DND-41 (cell line): ENCODE measurements at regions not wholly inside any gene's neighbourhood (a gene's known extent, or its start where the extent isn't known, plus 50 kb on each side); places are given as distances from the start of the nearest gene placed in this dataset.
A peak's percentile ranks its signal among the peaks of the same experiment; 100 is the strongest.

ENCODE experiments used
- ATAC-seq: fragments of 200-7000 bp; cut with Tn5 transposase; 3 replicates; pipeline ENCODE4 v1.9.1; 2021; ENCODE audit warnings: low read depth; ENCODE audit not compliant: insufficient read depth
- DNase-seq: peaks from one replicate; pipeline ENCODE4 v3.0.0-alpha.2; 2020
- H2AFZ ChIP-seq: 2 replicates; pipeline ENCODE4 v1.6.0; 2012; ENCODE audit warnings: low read depth, low read length
- H3K27ac ChIP-seq: 2 replicates; pipeline ENCODE4 v1.5.1; 2012; ENCODE audit warnings: low read length, inconsistent platforms
- H3K27me3 ChIP-seq: fragments of 200-600 bp; sonication (generic); 2 replicates; pipeline ENCODE4 v1.6.0; 2012; ENCODE audit warnings: low read length, mild to moderate bottlenecking, inconsistent platforms; ENCODE audit not compliant: insufficient read depth, poor library complexity
- H3K36me3 ChIP-seq: 2 replicates; pipeline ENCODE4 v1.5.1; 2012; ENCODE audit warnings: low read length, inconsistent platforms; ENCODE audit not compliant: insufficient read depth
- H3K4me1 ChIP-seq: 2 replicates; pipeline ENCODE4 v1.5.1; 2012; ENCODE audit warnings: mild to moderate bottlenecking, low read length; ENCODE audit not compliant: insufficient read depth
- H3K4me2 ChIP-seq: 2 replicates; pipeline ENCODE4 v1.6.0; 2012; ENCODE audit warnings: mild to moderate bottlenecking, moderate library complexity, low read length, inconsistent platforms; ENCODE audit not compliant: insufficient read depth
- H3K4me3 ChIP-seq, 2 experiments: fragments of 200-600 bp in 1 of 2; shearing (Covaris generic) in 1 of 2; 2 replicates each; pipeline ENCODE4 v1.5.1; 2012 to 2016; ENCODE audit warnings: inconsistent platforms in 2 of 2, low read length in 2 of 2, mild to moderate bottlenecking in 2 of 2, low read depth in 1 of 2, moderate library complexity in 1 of 2
- H3K79me2 ChIP-seq: 2 replicates; pipeline ENCODE4 v1.6.0; 2012; ENCODE audit warnings: low read length, inconsistent platforms; ENCODE audit not compliant: insufficient read depth
- H3K9ac ChIP-seq: 2 replicates; pipeline ENCODE4 v1.6.0; 2012; ENCODE audit warnings: low read depth, mild to moderate bottlenecking, inconsistent platforms, low read length, moderate library complexity
- H3K9me3 ChIP-seq: 2 replicates; pipeline ENCODE4 v1.5.1; 2012; ENCODE audit warnings: low read length, moderate library complexity, mild to moderate bottlenecking, inconsistent platforms; ENCODE audit not compliant: insufficient read depth, severe bottlenecking
- H4K20me1 ChIP-seq: 2 replicates; pipeline ENCODE4 v1.6.0; 2012; ENCODE audit warnings: low read length; ENCODE audit not compliant: insufficient read depth
- EZH2 ChIP-seq: IDR thresholded peaks from 3 replicates; pipeline ENCODE4 v1.6.1; 2012; ENCODE audit warnings: borderline replicate concordance, low read depth, mild to moderate bottlenecking, moderate library complexity, low read length, inconsistent platforms; ENCODE audit not compliant: severe bottlenecking
- TF ChIP-seq, protein P1 (sequence below): IDR thresholded peaks from 2 replicates; pipeline ENCODE4 v1.5.1; 2012; ENCODE audit warnings: borderline replicate concordance, low read length, moderate library complexity, mild to moderate bottlenecking; ENCODE audit not compliant: poor library complexity, severe bottlenecking; ENCODE audit errors: extremely low read depth

DNA sequence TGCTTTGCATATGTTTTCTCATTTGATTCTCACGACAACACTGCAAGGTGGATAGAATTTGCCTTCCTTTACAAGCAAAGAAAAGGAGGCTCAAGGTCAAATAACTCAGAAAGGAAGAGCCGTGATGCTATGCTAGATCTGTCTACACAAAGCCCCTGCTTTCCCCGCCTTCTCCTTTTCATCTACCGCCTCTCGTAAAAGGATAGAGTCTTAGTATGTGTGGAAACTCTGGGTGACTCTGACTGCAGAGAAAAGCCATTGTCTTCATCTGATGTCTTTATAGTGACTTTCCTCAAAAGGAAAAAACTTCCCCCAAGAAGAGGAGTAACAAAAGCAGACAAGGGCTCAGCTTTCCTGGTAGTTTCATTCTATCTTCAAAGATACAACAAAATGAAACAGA lies 292.7 kb downstream of the ACTR3B start:
- no peak overlapping the region for H3K4me2 ChIP-seq
- H3K4me3 ChIP-seq, result no peak overlapping the region
- H3K27ac ChIP-seq, result no peak overlapping the region
- H3K36me3 ChIP-seq, result no peaks in the 10 kb centered on the region
- TF ChIP-seq, protein P1, sequence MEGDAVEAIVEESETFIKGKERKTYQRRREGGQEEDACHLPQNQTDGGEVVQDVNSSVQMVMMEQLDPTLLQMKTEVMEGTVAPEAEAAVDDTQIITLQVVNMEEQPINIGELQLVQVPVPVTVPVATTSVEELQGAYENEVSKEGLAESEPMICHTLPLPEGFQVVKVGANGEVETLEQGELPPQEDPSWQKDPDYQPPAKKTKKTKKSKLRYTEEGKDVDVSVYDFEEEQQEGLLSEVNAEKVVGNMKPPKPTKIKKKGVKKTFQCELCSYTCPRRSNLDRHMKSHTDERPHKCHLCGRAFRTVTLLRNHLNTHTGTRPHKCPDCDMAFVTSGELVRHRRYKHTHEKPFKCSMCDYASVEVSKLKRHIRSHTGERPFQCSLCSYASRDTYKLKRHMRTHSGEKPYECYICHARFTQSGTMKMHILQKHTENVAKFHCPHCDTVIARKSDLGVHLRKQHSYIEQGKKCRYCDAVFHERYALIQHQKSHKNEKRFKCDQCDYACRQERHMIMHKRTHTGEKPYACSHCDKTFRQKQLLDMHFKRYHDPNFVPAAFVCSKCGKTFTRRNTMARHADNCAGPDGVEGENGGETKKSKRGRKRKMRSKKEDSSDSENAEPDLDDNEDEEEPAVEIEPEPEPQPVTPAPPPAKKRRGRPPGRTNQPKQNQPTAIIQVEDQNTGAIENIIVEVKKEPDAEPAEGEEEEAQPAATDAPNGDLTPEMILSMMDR, result no peak
- TF ChIP-seq EZH2, result no peak
- H3K4me1 ChIP-seq, result no peaks in the 10 kb centered on the region
- no peaks in the 10 kb centered on the region for H3K79me2 ChIP-seq
- ATAC-seq (no peak), DNase-seq (no peak)
- no peak overlapping the region for H3K9ac ChIP-seq
- no peaks in the 10 kb centered on the region for H3K27me3 ChIP-seq
- H2AFZ ChIP-seq, result no peak overlapping the region
- no peaks in the 10 kb centered on the region for H3K9me3 ChIP-seq
- no peaks in the 10 kb centered on the region for H4K20me1 ChIP-seq

DNA sequence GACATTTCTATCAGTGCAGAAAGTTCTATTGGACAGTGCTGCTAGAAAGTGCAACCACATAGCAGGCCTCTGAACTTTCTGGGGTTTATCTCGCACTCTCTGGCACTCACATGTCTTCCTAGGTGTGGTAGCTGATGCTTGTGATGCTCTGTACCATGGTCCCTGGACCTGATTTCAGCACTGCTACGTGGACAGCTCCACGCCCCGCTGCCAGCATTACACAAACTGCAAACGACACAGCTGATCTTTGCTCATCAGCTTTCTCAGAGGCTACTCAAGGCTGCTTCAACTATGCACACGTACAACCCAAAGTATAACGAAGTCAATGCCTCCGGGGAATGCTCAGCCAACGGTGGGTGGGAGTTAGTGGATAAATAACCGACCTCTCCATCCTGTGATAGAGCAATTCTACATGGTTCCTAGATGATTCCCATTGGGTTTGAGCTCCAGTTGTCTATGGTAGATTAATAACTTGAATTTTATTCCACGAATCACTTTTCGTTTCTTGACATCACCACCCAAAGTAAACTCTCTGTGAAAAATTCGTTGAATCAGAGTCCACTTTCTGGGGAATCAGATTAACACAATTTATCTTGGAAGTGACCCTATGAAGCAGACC lies 302.5 kb downstream of the ACTR3B start:
- no peak overlapping the region for H3K4me2 ChIP-seq
- H2AFZ ChIP-seq, result no peak overlapping the region

DNA sequence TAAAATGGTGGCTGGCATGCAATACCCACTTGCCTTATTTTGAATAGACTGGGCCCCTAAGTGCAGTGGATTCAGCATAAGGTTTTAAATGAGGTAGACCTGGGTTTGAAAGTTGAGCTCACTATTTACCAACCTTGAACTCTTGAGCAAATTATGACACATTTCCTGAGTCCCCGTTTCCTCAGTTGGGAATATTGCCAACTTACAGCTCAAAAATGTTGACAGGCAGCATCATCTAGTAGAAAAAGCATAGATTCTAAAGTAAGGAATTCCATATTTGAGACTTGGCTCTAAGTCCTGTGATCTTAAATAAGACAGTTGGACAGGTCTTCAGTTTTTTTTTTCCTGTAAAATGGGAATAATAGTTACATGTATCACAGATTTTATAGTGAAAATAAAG lies 305.5 kb downstream of the ACTR3B start:
- Histone ChIP-seq H3K9me3 (no peaks in the 10 kb centered on the region), H3K27ac (no peak overlapping the region), H3K36me3 (no peaks in the 10 kb centered on the region), H2AFZ (no peak overlapping the region), H3K79me2 (no peaks in the 10 kb centered on the region), H3K4me3 (no peak overlapping the region), H4K20me1 (no peaks in the 10 kb centered on the region), H3K9ac (no peak overlapping the region), H3K4me2 (no peak overlapping the region), H3K4me1 (no peaks in the 10 kb centered on the region), H3K27me3 (no peaks in the 10 kb centered on the region)
- ATAC-seq (no peak), DNase-seq (no peak)
- TF ChIP-seq, protein P1, result no peak
- no peak for TF ChIP-seq EZH2

More for the DNA sequence above, 302.5 kb downstream of the ACTR3B start:
- no peak overlapping the region for H3K9ac ChIP-seq
- TF ChIP-seq, protein P1, result no peak
- no peak for TF ChIP-seq EZH2
- DNase-seq (peak; percentile 52), ATAC-seq (peak; percentile 68)
- no peaks in the 10 kb centered on the region for H3K4me1 ChIP-seq
- H3K4me3 ChIP-seq, result no peak overlapping the region
- H3K27ac ChIP-seq, result no peak overlapping the region
- H3K27me3 ChIP-seq, result no peaks in the 10 kb centered on the region
- H4K20me1 ChIP-seq, result no peaks in the 10 kb centered on the region
- no peaks in the 10 kb centered on the region for H3K79me2 ChIP-seq
- no peaks in the 10 kb centered on the region for H3K36me3 ChIP-seq
- no peaks in the 10 kb centered on the region for H3K9me3 ChIP-seq
